Mesendoderm (in vitro differentiated cells): ENCODE measurements at regions not wholly inside any gene's neighbourhood (a gene's known extent, or its start where the extent isn't known, plus 50 kb on each side); places are given as distances from the start of the nearest gene placed in this dataset.

Experiments
- DNase-seq: peaks from one replicate; pipeline ENCODE4 v3.0.0; 2013
- H2AK5ac ChIP-seq: 2 replicates; pipeline ENCODE4 v1.6.1; 2013; ENCODE audit warnings: low read length, inconsistent platforms
- H2BK120ac ChIP-seq: 2 replicates; pipeline ENCODE4 v1.6.1; 2013; ENCODE audit warnings: low read depth, mild to moderate bottlenecking, low read length, moderate library complexity, mixed read lengths
- H2BK15ac ChIP-seq: replicated peaks from 2 replicates; pipeline ENCODE4 v1.6.1; 2013; ENCODE audit warnings: low read depth, mild to moderate bottlenecking, moderate library complexity
- H2BK5ac ChIP-seq: 2 replicates; pipeline ENCODE4 v1.6.1; 2013; ENCODE audit warnings: low read length, inconsistent platforms
- H3K18ac ChIP-seq: 2 replicates; pipeline ENCODE4 v1.6.1; 2013; ENCODE audit warnings: mild to moderate bottlenecking, low read length, mixed read lengths
- H3K23ac ChIP-seq: one replicate; pipeline ENCODE4 v1.6.1; 2013; ENCODE audit warnings: low read length
- H3K27ac ChIP-seq: 2 replicates; pipeline ENCODE4 v1.5.1; 2013; ENCODE audit warnings: low read depth, mild to moderate bottlenecking, inconsistent platforms, low read length, moderate library complexity
- H3K27me3 ChIP-seq: 2 replicates; pipeline ENCODE4 v1.6.1; 2013; ENCODE audit warnings: low read length, control low read depth, mild to moderate bottlenecking, inconsistent platforms; ENCODE audit not compliant: insufficient read depth, poor library complexity
- H3K36me3 ChIP-seq: 2 replicates; pipeline ENCODE4 v1.6.1; 2013; ENCODE audit warnings: low read length, inconsistent platforms; ENCODE audit not compliant: control insufficient read depth, insufficient read depth
- H3K4ac ChIP-seq: one replicate; pipeline ENCODE4 v1.6.1; 2013; ENCODE audit warnings: low read depth, mild to moderate bottlenecking, low read length, moderate library complexity
- H3K4me1 ChIP-seq: 2 replicates; pipeline ENCODE4 v1.6.1; 2013; ENCODE audit warnings: low read depth, low read length, inconsistent platforms; ENCODE audit not compliant: control insufficient read depth
- H3K4me2 ChIP-seq: 2 replicates; pipeline ENCODE4 v1.6.1; 2013; ENCODE audit warnings: low read length
- H3K4me3 ChIP-seq: 2 replicates; pipeline ENCODE4 v1.5.1; 2013; ENCODE audit warnings: mild to moderate bottlenecking, low read length
- H3K56ac ChIP-seq: one replicate; pipeline ENCODE4 v1.6.1; 2013; ENCODE audit warnings: low read length
- H3K79me1 ChIP-seq: 2 replicates; pipeline ENCODE4 v1.6.1; 2013; ENCODE audit warnings: low read length, inconsistent platforms
- H3K79me2 ChIP-seq: 2 replicates; pipeline ENCODE4 v1.6.1; 2013; ENCODE audit warnings: mild to moderate bottlenecking, low read length; ENCODE audit not compliant: control insufficient read depth, insufficient read depth
- H3K9ac ChIP-seq: 2 replicates; pipeline ENCODE4 v1.6.1; 2013; ENCODE audit warnings: low read length, inconsistent platforms
- H4K5ac ChIP-seq: one replicate; pipeline ENCODE4 v1.6.1; 2013; ENCODE audit warnings: low read length
- H4K8ac ChIP-seq: one replicate; pipeline ENCODE4 v1.6.1; 2013; ENCODE audit warnings: low read depth, mild to moderate bottlenecking, control low read depth, low read length, moderate library complexity
- WGBS: extraction: QIAGEN DNeasy Blood & Tissue Kit; methylation state at CpG from one replicate; pipeline ENCODE4 v1.1.7; 2013; ENCODE audit warnings: low lambda C conversion rate, missing lambda C conversion rate; ENCODE audit not compliant: insufficient coverage; ENCODE audit errors: extremely low coverage; 5-methylcytosine and 5-hydroxymethylcytosine counted together

- no peak overlapping the region for H4K5ac ChIP-seq
- H2BK15ac ChIP-seq, result no peak overlapping the region
- no peak overlapping the region for H3K56ac ChIP-seq
- H3K9ac ChIP-seq, result no peak overlapping the region
- H3K27me3 ChIP-seq, result no peaks in the 10 kb centered on the region
- no peak overlapping the region for H2BK5ac ChIP-seq
- H4K8ac ChIP-seq, result no peak overlapping the region
- H2AK5ac ChIP-seq, result no peak overlapping the region
- no peak overlapping the region for H3K27ac ChIP-seq
- H3K79me1 ChIP-seq, result no peaks in the 10 kb centered on the region
- H2BK120ac ChIP-seq, result no peak overlapping the region
- H3K4ac ChIP-seq, result no peak overlapping the region
- no peak overlapping the region for H3K4me3 ChIP-seq
- no peaks in the 10 kb centered on the region for H3K36me3 ChIP-seq
- no peak for DNase-seq
- H3K79me2 ChIP-seq, result no peaks in the 10 kb centered on the region
- no peak overlapping the region for H3K23ac ChIP-seq
- no CpG with 5 or more reads among the region's 3 CpGs for WGBS
- H3K4me2 ChIP-seq, result no peak overlapping the region
- no peaks in the 10 kb centered on the region for H3K4me1 ChIP-seq
- H3K18ac ChIP-seq, result no peak overlapping the region
Observed at GRCh38 chr4:138702190-138702824, 313.3 kb upstream of the NOCT start.

- no peak overlapping the region for H2BK5ac ChIP-seq
- H3K4me2 ChIP-seq, result no peak overlapping the region
- H4K5ac ChIP-seq, result no peak overlapping the region
- WGBS, result no CpG with 5 or more reads among the region's 3 CpGs
- H2BK15ac ChIP-seq, result no peak overlapping the region
- H3K27me3 ChIP-seq, result no peaks in the 10 kb centered on the region
- H3K56ac ChIP-seq, result no peak overlapping the region
- no peak overlapping the region for H3K4me3 ChIP-seq
- H2AK5ac ChIP-seq, result no peak overlapping the region
- H3K4ac ChIP-seq, result no peak overlapping the region
- peaks cover 3% of the 10 kb centered on the region for H3K4me1 ChIP-seq
- H3K79me2 ChIP-seq, result no peaks in the 10 kb centered on the region
- no peak overlapping the region for H3K18ac ChIP-seq
- DNase-seq, result no peak
- H4K8ac ChIP-seq, result no peak overlapping the region
- H3K23ac ChIP-seq, result no peak overlapping the region
- H3K9ac ChIP-seq, result no peak overlapping the region
- no peaks in the 10 kb centered on the region for H3K79me1 ChIP-seq
- H2BK120ac ChIP-seq, result no peak overlapping the region
- no peak overlapping the region for H3K27ac ChIP-seq
- no peaks in the 10 kb centered on the region for H3K36me3 ChIP-seq
Observed at GRCh38 chr4:138698641-138699040, 316.9 kb upstream of the NOCT start.

GRCh38 chr4:138697851-138698250 lies 317.7 kb upstream of the NOCT start:
- Histone ChIP-seq H3K18ac (no peak overlapping the region), H2BK5ac (no peak overlapping the region), H3K36me3 (no peaks in the 10 kb centered on the region), H3K79me1 (no peaks in the 10 kb centered on the region), H3K27ac (no peak overlapping the region), H2BK15ac (peak overlapping the region; percentile 85), H2AK5ac (no peak overlapping the region), H3K56ac (no peak overlapping the region), H3K23ac (no peak overlapping the region), H2BK120ac (no peak overlapping the region), H3K9ac (no peak overlapping the region), H3K4me2 (no peak overlapping the region), H4K8ac (no peak overlapping the region), H3K79me2 (no peaks in the 10 kb centered on the region), H3K4ac (no peak overlapping the region), H3K4me3 (no peak overlapping the region), H3K27me3 (no peaks in the 10 kb centered on the region), H3K4me1 (peaks cover 3% of the 10 kb centered on the region), H4K5ac (no peak overlapping the region)
- DNase-seq, result no peak
- no CpG with 5 or more reads among the region's 1 CpG for WGBS

- Histone ChIP-seq H3K36me3 (no peaks in the 10 kb centered on the region), H3K79me2 (no peaks in the 10 kb centered on the region), H3K18ac (no peak overlapping the region), H3K4me3 (no peak overlapping the region), H3K27me3 (no peaks in the 10 kb centered on the region), H2AK5ac (no peak overlapping the region), H2BK5ac (no peak overlapping the region), H2BK120ac (no peak overlapping the region), H3K23ac (no peak overlapping the region), H3K4ac (no peak overlapping the region), H3K79me1 (no peaks in the 10 kb centered on the region), H4K5ac (no peak overlapping the region), H3K4me1 (peaks cover 3% of the 10 kb centered on the region), H3K9ac (no peak overlapping the region), H3K4me2 (no peak overlapping the region), H2BK15ac (no peak overlapping the region), H3K27ac (no peak overlapping the region), H3K56ac (no peak overlapping the region), H4K8ac (no peak overlapping the region)
- DNase-seq, result peak; percentile 34
- no CpG with 5 or more reads among the region's 8 CpGs for WGBS
Observed at GRCh38 chr4:138696771-138697170, 318.8 kb upstream of the NOCT start.

GRCh38 chr4:138696058-138696457 lies 319.5 kb upstream of the NOCT start:
- H3K27me3 ChIP-seq, result no peaks in the 10 kb centered on the region
- no peak overlapping the region for H3K9ac ChIP-seq
- no peak overlapping the region for H3K23ac ChIP-seq
- H3K56ac ChIP-seq, result no peak overlapping the region
- H4K5ac ChIP-seq, result no peak overlapping the region
- H3K4me3 ChIP-seq, result no peak overlapping the region
- H3K36me3 ChIP-seq, result no peaks in the 10 kb centered on the region
- H2BK15ac ChIP-seq, result no peak overlapping the region
- no peak overlapping the region for H2BK120ac ChIP-seq
- no peaks in the 10 kb centered on the region for H3K79me2 ChIP-seq
- no peaks in the 10 kb centered on the region for H3K79me1 ChIP-seq
- H3K4ac ChIP-seq, result no peak overlapping the region
- DNase-seq, result peak; percentile 82
- no peak overlapping the region for H3K4me2 ChIP-seq
- no peak overlapping the region for H2AK5ac ChIP-seq
- H3K4me1 ChIP-seq, result peaks cover 3% of the 10 kb centered on the region
- no peak overlapping the region for H2BK5ac ChIP-seq
- H3K18ac ChIP-seq, result no peak overlapping the region
- no CpG with 5 or more reads among the region's 2 CpGs for WGBS
- H3K27ac ChIP-seq, result no peak overlapping the region
- H4K8ac ChIP-seq, result no peak overlapping the region

- Histone ChIP-seq H3K23ac (no peak overlapping the region), H3K4me3 (no peak overlapping the region), H3K18ac (no peak overlapping the region), H3K27me3 (no peaks in the 10 kb centered on the region), H3K4ac (no peak overlapping the region), H3K4me1 (peaks cover 3% of the 10 kb centered on the region), H2AK5ac (no peak overlapping the region), H3K56ac (no peak overlapping the region), H3K79me1 (no peaks in the 10 kb centered on the region), H2BK120ac (no peak overlapping the region), H3K9ac (no peak overlapping the region), H3K27ac (no peak overlapping the region), H2BK5ac (no peak overlapping the region), H3K4me2 (no peak overlapping the region), H3K79me2 (no peaks in the 10 kb centered on the region), H4K8ac (peak overlapping the region; percentile 29), H3K36me3 (no peaks in the 10 kb centered on the region), H2BK15ac (no peak overlapping the region), H4K5ac (no peak overlapping the region)
- no CpG with 5 or more reads among the region's 3 CpGs for WGBS
- no peak for DNase-seq
Observed at GRCh38 chr4:138693526-138693925, 322.1 kb upstream of the NOCT start.
